CD14-positive monocyte (primary cell): ENCODE measurements at regions not wholly inside any gene's neighbourhood (a gene's known extent, or its start where the extent isn't known, plus 50 kb on each side); places are given as distances from the start of the nearest gene placed in this dataset.

Experiments used
- DNase-seq, 3 donors: peaks; one replicate each; pipeline ENCODE4 v3.0.0-alpha.2; 2011 to 2022
- H2AFZ ChIP-seq: 2 replicates; pipeline ENCODE4 v1.6.0; 2012; ENCODE audit warnings: mild to moderate bottlenecking, low read depth, low read length, inconsistent platforms; ENCODE audit not compliant: insufficient read depth, poor library complexity, severe bottlenecking
- H3K27ac ChIP-seq, 2 donors: 1 replicate in 1 of 2; 2 replicates in 1 of 2; pipeline ENCODE4 v1.5.1; 2012 to 2013; ENCODE audit warnings: low read length in 2 of 2, control low read depth in 1 of 2, inconsistent platforms in 1 of 2, low read depth in 1 of 2, mild to moderate bottlenecking in 1 of 2
- H3K27me3 ChIP-seq, 2 donors: one replicate each; pipeline versions ENCODE4 v1.6.0 to v1.6.1; 2011 to 2013; ENCODE audit warnings: low read length in 2 of 2; ENCODE audit not compliant: control insufficient read depth in 2 of 2, insufficient read depth in 2 of 2
- H3K36me3 ChIP-seq, 2 donors: replicated peaks in 1 of 2; 1 replicate in 1 of 2; 2 replicates in 1 of 2; pipeline versions ENCODE4 v1.5.1 to v1.6.1; 2012 to 2013; ENCODE audit warnings: low read length in 2 of 2, control low read depth in 1 of 2, inconsistent platforms in 1 of 2, mild to moderate bottlenecking in 1 of 2; ENCODE audit not compliant: insufficient read depth in 2 of 2, control insufficient read depth in 1 of 2
- H3K4me1 ChIP-seq, 2 donors: 1 replicate in 1 of 2; 2 replicates in 1 of 2; pipeline versions ENCODE4 v1.5.1 to v1.6.1; 2012 to 2013; ENCODE audit warnings: low read length in 2 of 2, control low read depth in 1 of 2, inconsistent platforms in 1 of 2, mild to moderate bottlenecking in 1 of 2, moderate library complexity in 1 of 2; ENCODE audit not compliant: insufficient read depth in 2 of 2, control insufficient read depth in 1 of 2
- H3K4me2 ChIP-seq: replicated peaks from 2 replicates; pipeline ENCODE3; 2012; ENCODE audit warnings: low read length, moderate library complexity, mild to moderate bottlenecking; ENCODE audit not compliant: poor library complexity, severe bottlenecking; ENCODE audit errors: extremely low read depth
- H3K4me3 ChIP-seq, 3 experiments: fragments of 200-600 bp in 1 of 3; sonication (generic) in 1 of 3; replicated peaks in 1 of 3; 1 replicate in 2 of 3; 2 replicates in 1 of 3; pipeline ENCODE4 v1.5.1; 2011 to 2013; ENCODE audit warnings: low read length in 3 of 3, mild to moderate bottlenecking in 3 of 3, control low read depth in 2 of 3, low read depth in 2 of 3, inconsistent platforms in 1 of 3, moderate library complexity in 1 of 3
- H3K79me2 ChIP-seq: 2 replicates; pipeline ENCODE4 v1.6.0; 2012; ENCODE audit warnings: mild to moderate bottlenecking, control low read depth, inconsistent platforms, low read length, moderate library complexity; ENCODE audit not compliant: insufficient read depth
- H3K9ac ChIP-seq: 2 replicates; pipeline ENCODE4 v1.6.0; 2017; ENCODE audit warnings: low read length, mild to moderate bottlenecking; ENCODE audit not compliant: insufficient read depth, poor library complexity, severe bottlenecking
- H3K9me3 ChIP-seq, 2 donors: replicated peaks in 1 of 2; 1 replicate in 1 of 2; 2 replicates in 1 of 2; pipeline versions ENCODE4 v1.5.1 to v1.6.1; 2012 to 2013; ENCODE audit warnings: low read length in 2 of 2, control low read depth in 1 of 2; ENCODE audit not compliant: control insufficient read depth in 1 of 2, insufficient read depth in 1 of 2
- H4K20me1 ChIP-seq: 2 replicates; pipeline ENCODE4 v1.6.0; 2012; ENCODE audit warnings: mild to moderate bottlenecking, low read length, control low read depth, moderate library complexity; ENCODE audit not compliant: insufficient read depth
- H3K27ac Mint-ChIP-seq, 7 donors: one replicate each; pipeline ENCODE4 v1.8.0; 2020; ENCODE audit warnings: mild to moderate bottlenecking in 7 of 7, mixed read lengths in 7 of 7, moderate library complexity in 6 of 7, inconsistent platforms in 2 of 7
- H3K27me3 Mint-ChIP-seq, 3 donors: one replicate each; pipeline ENCODE4 v1.8.0; 2021 to 2022; ENCODE audit warnings: low read depth in 3 of 3, mild to moderate bottlenecking in 3 of 3, mixed read lengths in 3 of 3, moderate library complexity in 3 of 3, inconsistent platforms in 1 of 3
- H3K36me3 Mint-ChIP-seq, 2 donors: one replicate each; pipeline ENCODE4 v1.8.0; 2020; ENCODE audit warnings: mixed read lengths in 2 of 2, inconsistent platforms in 1 of 2, mild to moderate bottlenecking in 1 of 2
- H3K4me1 Mint-ChIP-seq: one replicate; pipeline ENCODE4 v1.8.0; 2020; ENCODE audit warnings: mild to moderate bottlenecking, mixed read lengths
- H3K4me3 Mint-ChIP-seq, 2 donors: one replicate each; pipeline ENCODE4 v1.8.0; 2020; ENCODE audit warnings: mild to moderate bottlenecking in 2 of 2, mixed read lengths in 2 of 2, moderate library complexity in 1 of 2
- H3K9me3 Mint-ChIP-seq, 7 donors: one replicate each; pipeline ENCODE4 v1.8.0; 2020 to 2022; ENCODE audit warnings: mixed read lengths in 7 of 7, mild to moderate bottlenecking in 6 of 7, moderate library complexity in 6 of 7, inconsistent platforms in 2 of 7
- CTCF ChIP-seq: fragments of 200-600 bp; IDR thresholded peaks from one replicate; pipeline ENCODE4 v1.8.0; 2022; ENCODE audit warnings: antibody characterized with exemption, mild to moderate bottlenecking
- WGBS: methylation state at CpG from one replicate; pipeline ENCODE4 v1.1.5; 2013; ENCODE audit warnings: missing lambda C conversion rate; ENCODE audit not compliant: insufficient coverage; 5-methylcytosine and 5-hydroxymethylcytosine counted together
- intact Hi-C, 2 donors: fragments of 100-400 bp; cut with micrococcal nuclease; formaldehyde crosslinking; loops; one replicate each; pipeline versions ENCODE4 v1.15.0 to v1.15.1; 2023

DNA sequence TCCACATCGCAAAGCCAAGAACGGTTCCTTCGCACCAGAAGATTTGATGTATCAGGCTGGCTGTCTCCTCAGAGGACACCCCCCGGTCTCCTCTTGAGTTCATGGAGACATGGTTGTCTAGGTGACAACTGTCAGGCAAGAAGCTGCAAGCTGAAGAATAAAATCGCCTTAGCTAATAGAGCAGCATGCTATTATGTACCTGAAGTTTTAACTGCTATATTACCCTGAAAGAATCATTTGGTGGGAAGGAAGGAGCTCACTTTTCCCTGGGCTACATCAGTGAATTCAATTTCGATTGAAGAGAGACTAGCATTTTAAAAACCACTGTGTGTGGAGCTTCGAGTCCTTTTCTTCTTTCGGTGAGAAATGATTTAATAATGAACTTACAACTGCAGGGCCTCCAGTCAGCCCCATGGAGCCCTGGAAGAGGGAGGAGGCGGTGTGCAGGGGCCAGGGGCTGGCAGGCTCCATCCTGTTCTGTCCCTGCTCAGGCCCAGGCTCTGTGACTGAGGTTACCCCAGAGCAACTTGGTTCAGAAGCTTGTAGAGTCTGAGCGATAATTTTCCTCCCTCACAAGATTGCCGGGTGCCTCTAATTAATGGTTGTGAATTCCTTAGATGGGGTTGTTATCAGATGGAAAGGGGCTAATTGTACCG, 191.3 kb downstream of the MID1IP1 start:
- H3K27ac ChIP-seq = no peak overlapping the region
- H4K20me1 ChIP-seq = no peaks in the 10 kb centered on the region
- Mint-ChIP-seq H3K9me3 (peaks cover 0 to 4% (median 2%) of the 10 kb centered on the region in 7 donors), H3K27me3 (peaks cover 0 to 5% (median 0%) of the 10 kb centered on the region in 3 donors), H3K27ac (no peak overlapping the region), H3K4me3 (no peak overlapping the region), H3K4me1 (peaks cover 21% of the 10 kb centered on the region), H3K36me3 (no peaks in the 10 kb centered on the region)
- H3K27me3 ChIP-seq = no peaks in the 10 kb centered on the region
- H3K79me2 ChIP-seq = no peaks in the 10 kb centered on the region
- intact Hi-C loops = no loop called here
- H3K9me3 ChIP-seq = no peaks in the 10 kb centered on the region
- no peak for DNase-seq
- no peak overlapping the region for H2AFZ ChIP-seq
- H3K4me2 ChIP-seq = no peak overlapping the region
- H3K4me1 ChIP-seq = peaks cover 32% of the 10 kb centered on the region in 2 donors
- no peak for TF ChIP-seq CTCF
- no peak overlapping the region for H3K4me3 ChIP-seq
- no peaks in the 10 kb centered on the region for H3K36me3 ChIP-seq
- no peak overlapping the region for H3K9ac ChIP-seq
- 100% methylated on average over 3 of the region's 12 CpGs for WGBS

- peaks cover 21% of the 10 kb centered on the region for H3K4me1 Mint-ChIP-seq
- H3K27ac ChIP-seq = no peak overlapping the region
- H3K4me3 ChIP-seq = no peak overlapping the region
- H3K79me2 ChIP-seq = no peaks in the 10 kb centered on the region
- H3K9me3 ChIP-seq = no peaks in the 10 kb centered on the region
- H3K4me1 ChIP-seq = peaks cover 29% of the 10 kb centered on the region in 2 donors
- no peak overlapping the region for H3K9ac ChIP-seq
- no peak overlapping the region for H3K4me2 ChIP-seq
- no peak for TF ChIP-seq CTCF
- no peaks in the 10 kb centered on the region for H4K20me1 ChIP-seq
- H3K27me3 Mint-ChIP-seq = peaks cover 0 to 5% (median 0%) of the 10 kb centered on the region in 3 donors
- no peak overlapping the region for H3K4me3 Mint-ChIP-seq
- no peaks in the 10 kb centered on the region for H3K36me3 ChIP-seq
- H3K27ac Mint-ChIP-seq = no peak overlapping the region
- WGBS = no CpG with 5 or more reads among the region's 1 CpG
- H2AFZ ChIP-seq = no peak overlapping the region
- H3K36me3 Mint-ChIP-seq = no peaks in the 10 kb centered on the region
- no peaks in the 10 kb centered on the region for H3K27me3 ChIP-seq
- intact Hi-C loops = no loop called here
- no peak for DNase-seq
- H3K9me3 Mint-ChIP-seq = peaks cover 0 to 4% (median 2%) of the 10 kb centered on the region in 7 donors
Observed at GRCh38 chrX:38993500-38993899, 192.2 kb downstream of the MID1IP1 start.
